ENCODE measurements at regions not wholly inside any gene's neighbourhood (a gene's known extent, or its start where the extent isn't known, plus 50 kb on each side); places are given as distances from the start of the nearest gene placed in this dataset.

- DNase-seq: no peak
- H3K4me1 ChIP-seq (ENCODE audit: insufficient read depth): no peaks in the 10 kb centered on the region
- H3K4me3 ChIP-seq: no peak overlapping the region
- TF ChIP-seq POLR2A (IDR thresholded peaks at IDR 0.05) (no peak), CTCF (IDR thresholded peaks at IDR 0.05) (no peak), EP300 (IDR thresholded peaks at IDR 0.05) (no peak)
- WGBS, 3 donors: 42 to 57% (median 46%) methylated on average over 7 of the region's 7 CpGs
- intact Hi-C loops (cut with DNase I): no loop called here
- no peaks in the 10 kb centered on the region for H3K9me3 ChIP-seq
- H3K36me3 ChIP-seq: no peaks in the 10 kb centered on the region
- no peaks in the 10 kb centered on the region for H3K27me3 ChIP-seq
- no peak overlapping the region for H3K27ac ChIP-seq
Observed at GRCh38 chr13:29948244-29948643, 97.8 kb upstream of the UBL3 start.

- no peak for DNase-seq
- Histone ChIP-seq H3K9me3 (no peaks in the 10 kb centered on the region), H3K4me1 (ENCODE audit: insufficient read depth) (no peaks in the 10 kb centered on the region), H3K27me3 (no peaks in the 10 kb centered on the region), H3K27ac (no peak overlapping the region), H3K36me3 (no peaks in the 10 kb centered on the region), H3K4me3 (no peak overlapping the region)
- intact Hi-C loops (cut with DNase I): no loop called here
- TF ChIP-seq EP300 (IDR thresholded peaks at IDR 0.05): no peak
- no peak for TF ChIP-seq CTCF (IDR thresholded peaks at IDR 0.05)
- no peak for TF ChIP-seq POLR2A (IDR thresholded peaks at IDR 0.05)
- 86 to 93% (median 92%) methylated on average over 11 of the region's 11 CpGs for WGBS, 3 donors
Observed at GRCh38 chr13:29947839-29948238, 97.4 kb upstream of the UBL3 start.

- Histone ChIP-seq H3K9me3 (no peaks in the 10 kb centered on the region), H3K27me3 (no peaks in the 10 kb centered on the region), H3K27ac (no peak overlapping the region), H3K4me1 (ENCODE audit: insufficient read depth) (no peaks in the 10 kb centered on the region), H3K4me3 (no peak overlapping the region), H3K36me3 (no peaks in the 10 kb centered on the region)
- intact Hi-C loops (cut with DNase I): no loop called here
- TF ChIP-seq POLR2A (IDR thresholded peaks at IDR 0.05): no peak
- no peak for DNase-seq
- 22 to 37% (median 30%) methylated on average over 6 of the region's 6 CpGs for WGBS, 3 donors
Observed at GRCh38 chr13:29946093-29946492, 95.7 kb upstream of the UBL3 start.

GRCh38 chr13:29943686-29944085 lies 93.3 kb upstream of the UBL3 start:
- no peak for DNase-seq
- intact Hi-C loops (cut with DNase I): no loop called here

GRCh38 chr13:29943273-29943672 lies 92.9 kb upstream of the UBL3 start:
- no peak for DNase-seq
- Histone ChIP-seq H3K36me3 (no peaks in the 10 kb centered on the region), H3K4me1 (ENCODE audit: insufficient read depth) (no peaks in the 10 kb centered on the region), H3K27ac (no peak overlapping the region), H3K9me3 (no peaks in the 10 kb centered on the region), H3K27me3 (no peaks in the 10 kb centered on the region), H3K4me3 (no peak overlapping the region)
- TF ChIP-seq EP300 (IDR thresholded peaks at IDR 0.05): no peak
- TF ChIP-seq POLR2A (IDR thresholded peaks at IDR 0.05): no peak
- no peak for TF ChIP-seq CTCF (IDR thresholded peaks at IDR 0.05)
- 47 to 79% (median 49%) methylated on average over 2 of the region's 2 CpGs for WGBS, 3 donors
- intact Hi-C loops (cut with DNase I): no loop called here

More at GRCh38 chr13:29943686-29944085, 93.3 kb upstream of the UBL3 start:
- Histone ChIP-seq H3K27me3 (no peaks in the 10 kb centered on the region), H3K36me3 (no peaks in the 10 kb centered on the region), H3K9me3 (no peaks in the 10 kb centered on the region), H3K4me3 (no peak overlapping the region), H3K27ac (no peak overlapping the region), H3K4me1 (ENCODE audit: insufficient read depth) (no peaks in the 10 kb centered on the region)
- 78 to 89% (median 80%) methylated on average over 8 of the region's 8 CpGs for WGBS, 3 donors
- no peak for TF ChIP-seq CTCF (IDR thresholded peaks at IDR 0.05)
- no peak for TF ChIP-seq EP300 (IDR thresholded peaks at IDR 0.05)
- no peak for TF ChIP-seq POLR2A (IDR thresholded peaks at IDR 0.05)
